Trophoblast cell (in vitro differentiated cells and primary cell): ENCODE measurements at regions not wholly inside any gene's neighbourhood (a gene's known extent, or its start where the extent isn't known, plus 50 kb on each side); places are given as distances from the start of the nearest gene placed in this dataset.

Source experiments
- DNase-seq, 2 donors: peaks; one replicate each; pipeline ENCODE4 v3.0.0-alpha.2; 2016
- H2AFZ ChIP-seq: 2 replicates; pipeline ENCODE4 v1.6.1; 2013; ENCODE audit warnings: low read length, moderate library complexity, mild to moderate bottlenecking; ENCODE audit not compliant: insufficient read depth, poor library complexity
- H2AK5ac ChIP-seq: 2 replicates; pipeline ENCODE4 v1.6.1; 2013; ENCODE audit warnings: mild to moderate bottlenecking, low read length
- H2BK120ac ChIP-seq: 2 replicates; pipeline ENCODE4 v1.6.1; 2013; ENCODE audit warnings: low read length, mild to moderate bottlenecking, moderate library complexity; ENCODE audit not compliant: insufficient read depth, poor library complexity
- H2BK12ac ChIP-seq: 2 replicates; pipeline ENCODE4 v1.6.1; 2013; ENCODE audit warnings: mild to moderate bottlenecking, low read length, moderate library complexity
- H2BK5ac ChIP-seq: 2 replicates; pipeline ENCODE4 v1.6.1; 2013; ENCODE audit warnings: low read length, low read depth, moderate library complexity, mild to moderate bottlenecking; ENCODE audit not compliant: poor library complexity
- H3K14ac ChIP-seq: 2 replicates; pipeline ENCODE4 v1.6.1; 2013; ENCODE audit warnings: mild to moderate bottlenecking, low read length
- H3K18ac ChIP-seq: 2 replicates; pipeline ENCODE4 v1.6.1; 2013; ENCODE audit warnings: mild to moderate bottlenecking, low read length
- H3K23ac ChIP-seq: 2 replicates; pipeline ENCODE4 v1.6.1; 2013; ENCODE audit warnings: low read length
- H3K27ac ChIP-seq: 2 replicates; pipeline ENCODE4 v1.5.1; 2013; ENCODE audit warnings: low read depth, mild to moderate bottlenecking, inconsistent platforms, low read length, moderate library complexity
- H3K27me3 ChIP-seq: 2 replicates; pipeline ENCODE4 v1.6.1; 2013; ENCODE audit warnings: inconsistent platforms, mild to moderate bottlenecking, low read length, moderate library complexity; ENCODE audit not compliant: insufficient read depth
- H3K36me3 ChIP-seq, 2 experiments: 1 replicate in 1 of 2; 2 replicates in 1 of 2; pipeline ENCODE4 v1.6.1; 2013; ENCODE audit warnings: low read length in 2 of 2, mild to moderate bottlenecking in 2 of 2, moderate library complexity in 1 of 2; ENCODE audit not compliant: insufficient read depth in 2 of 2, control insufficient read depth in 1 of 2
- H3K4ac ChIP-seq: 2 replicates; pipeline ENCODE4 v1.6.1; 2013; ENCODE audit warnings: low read depth, mild to moderate bottlenecking, low read length, moderate library complexity
- H3K4me1 ChIP-seq, 2 experiments: 1 replicate in 1 of 2; 2 replicates in 1 of 2; pipeline ENCODE4 v1.6.1; 2013; ENCODE audit warnings: low read length in 2 of 2, mild to moderate bottlenecking in 2 of 2, moderate library complexity in 1 of 2; ENCODE audit not compliant: insufficient read depth in 2 of 2, control insufficient read depth in 1 of 2
- H3K4me2 ChIP-seq: 2 replicates; pipeline ENCODE4 v1.6.1; 2013; ENCODE audit warnings: inconsistent platforms, mild to moderate bottlenecking, low read length, moderate library complexity
- H3K4me3 ChIP-seq: 2 replicates; pipeline ENCODE4 v1.5.1; 2013; ENCODE audit warnings: mild to moderate bottlenecking, low read depth, low read length, inconsistent platforms
- H3K79me1 ChIP-seq: one replicate; pipeline ENCODE4 v1.6.1; 2013; ENCODE audit warnings: low read length
- H3K79me2 ChIP-seq: 2 replicates; pipeline ENCODE4 v1.6.1; 2013; ENCODE audit warnings: low read length, mild to moderate bottlenecking; ENCODE audit not compliant: control insufficient read depth, insufficient read depth, poor library complexity
- H3K9ac ChIP-seq: 2 replicates; pipeline ENCODE4 v1.6.1; 2013; ENCODE audit warnings: mild to moderate bottlenecking, low read length
- H3K9me3 ChIP-seq: 2 replicates; pipeline ENCODE4 v1.6.1; 2013; ENCODE audit warnings: low read depth, mild to moderate bottlenecking, control low read depth, inconsistent platforms, low read length; ENCODE audit not compliant: insufficient read depth
- H4K12ac ChIP-seq: 2 replicates; pipeline ENCODE4 v1.6.1; 2013; ENCODE audit warnings: low read depth, mild to moderate bottlenecking, low read length, moderate library complexity
- H4K8ac ChIP-seq: 2 replicates; pipeline ENCODE4 v1.6.1; 2013; ENCODE audit warnings: low read depth, mild to moderate bottlenecking, low read length, moderate library complexity
- H4K91ac ChIP-seq: one replicate; pipeline ENCODE4 v1.6.1; 2013; ENCODE audit warnings: low read depth, mild to moderate bottlenecking, low read length, moderate library complexity
- WGBS: extraction: QIAGEN DNeasy Blood & Tissue Kit; methylation state at CpG from one replicate; pipeline ENCODE4 v1.1.7; 2013; ENCODE audit warnings: missing lambda C conversion rate; ENCODE audit not compliant: insufficient read length, insufficient coverage; ENCODE audit errors: extremely low coverage; 5-methylcytosine and 5-hydroxymethylcytosine counted together

- no peak overlapping the region for H3K9ac ChIP-seq
- H3K14ac ChIP-seq, result no peak overlapping the region
- no peaks in the 10 kb centered on the region for H3K79me1 ChIP-seq
- H3K18ac ChIP-seq, result no peak overlapping the region
- H3K36me3 ChIP-seq, result no peaks in the 10 kb centered on the region
- H2BK120ac ChIP-seq, result no peak overlapping the region
- H3K4me2 ChIP-seq, result no peak overlapping the region
- H2BK12ac ChIP-seq, result no peak overlapping the region
- H4K91ac ChIP-seq, result no peak overlapping the region
- no peaks in the 10 kb centered on the region for H3K27me3 ChIP-seq
- no peaks in the 10 kb centered on the region for H3K79me2 ChIP-seq
- peaks cover 5% of the 10 kb centered on the region for H3K9me3 ChIP-seq
- H3K4ac ChIP-seq, result no peak overlapping the region
- no peak overlapping the region for H3K27ac ChIP-seq
- no peak overlapping the region for H3K4me3 ChIP-seq
- no peak overlapping the region for H4K12ac ChIP-seq
- H2BK5ac ChIP-seq, result no peak overlapping the region
- H4K8ac ChIP-seq, result no peak overlapping the region
- no peak overlapping the region for H2AK5ac ChIP-seq
- H3K4me1 ChIP-seq, result no peaks in the 10 kb centered on the region
- no CpG with 5 or more reads among the region's 2 CpGs for WGBS
- no peak overlapping the region for H3K23ac ChIP-seq
- DNase-seq, result no peak
- H2AFZ ChIP-seq, result no peak overlapping the region
These were observed 696.5 kb upstream of the BCHE start for GRCh38 chr3:166533740-166534139.

GRCh38 chr3:166531730-166532129, 694.5 kb upstream of the BCHE start:
- Histone ChIP-seq H3K4me3 (no peak overlapping the region), H3K27me3 (no peaks in the 10 kb centered on the region), H3K18ac (no peak overlapping the region), H4K8ac (no peak overlapping the region), H3K9me3 (peaks cover 5% of the 10 kb centered on the region), H3K23ac (no peak overlapping the region), H2BK5ac (no peak overlapping the region), H2BK12ac (no peak overlapping the region), H2BK120ac (no peak overlapping the region), H3K4me2 (no peak overlapping the region), H3K14ac (no peak overlapping the region), H3K27ac (no peak overlapping the region), H3K79me1 (no peaks in the 10 kb centered on the region), H3K4ac (no peak overlapping the region), H3K9ac (no peak overlapping the region), H2AFZ (no peak overlapping the region), H3K36me3 (no peaks in the 10 kb centered on the region), H4K91ac (no peak overlapping the region), H4K12ac (no peak overlapping the region), H3K4me1 (no peaks in the 10 kb centered on the region), H3K79me2 (no peaks in the 10 kb centered on the region), H2AK5ac (no peak overlapping the region)
- no peak for DNase-seq

- no CpG with 5 or more reads among the region's 2 CpGs for WGBS
These were observed 690.1 kb upstream of the BCHE start for GRCh38 chr3:166527325-166527724.

GRCh38 chr3:166526881-166527280, 689.7 kb upstream of the BCHE start:
- Histone ChIP-seq H3K4ac (no peak overlapping the region), H3K27ac (no peak overlapping the region), H3K79me1 (no peaks in the 10 kb centered on the region), H3K18ac (no peak overlapping the region), H4K91ac (no peak overlapping the region), H2BK12ac (no peak overlapping the region), H2BK120ac (no peak overlapping the region), H3K9ac (no peak overlapping the region), H2AK5ac (no peak overlapping the region), H2BK5ac (no peak overlapping the region), H4K8ac (no peak overlapping the region), H3K4me2 (no peak overlapping the region), H3K27me3 (no peaks in the 10 kb centered on the region), H3K14ac (no peak overlapping the region), H3K79me2 (no peaks in the 10 kb centered on the region), H3K4me1 (no peaks in the 10 kb centered on the region), H3K4me3 (no peak overlapping the region), H4K12ac (no peak overlapping the region), H3K9me3 (peaks cover 4% of the 10 kb centered on the region), H2AFZ (no peak overlapping the region), H3K23ac (no peak overlapping the region), H3K36me3 (no peaks in the 10 kb centered on the region)
- no peak for DNase-seq
- no CpG with 5 or more reads among the region's 2 CpGs for WGBS

More at GRCh38 chr3:166527325-166527724, 690.1 kb upstream of the BCHE start:
- Histone ChIP-seq H4K91ac (no peak overlapping the region), H3K23ac (no peak overlapping the region), H2BK5ac (no peak overlapping the region), H3K4me3 (no peak overlapping the region), H3K18ac (no peak overlapping the region), H3K14ac (no peak overlapping the region), H2BK12ac (no peak overlapping the region), H2AFZ (no peak overlapping the region), H3K9ac (no peak overlapping the region), H4K12ac (no peak overlapping the region), H3K4me1 (no peaks in the 10 kb centered on the region), H3K79me1 (no peaks in the 10 kb centered on the region), H4K8ac (no peak overlapping the region), H3K4ac (no peak overlapping the region), H3K9me3 (peaks cover 5% of the 10 kb centered on the region), H3K4me2 (no peak overlapping the region), H3K36me3 (no peaks in the 10 kb centered on the region), H3K79me2 (no peaks in the 10 kb centered on the region), H2AK5ac (no peak overlapping the region), H3K27ac (no peak overlapping the region), H2BK120ac (no peak overlapping the region), H3K27me3 (no peaks in the 10 kb centered on the region)
- no peak for DNase-seq
